A673 (cell line): ENCODE measurements at regions not wholly inside any gene's neighbourhood (a gene's known extent, or its start where the extent isn't known, plus 50 kb on each side); places are given as distances from the start of the nearest gene placed in this dataset.

Experiments
- EZH2 ChIP-seq: fragments of 200-600 bp; sonication (generic); IDR thresholded peaks from 2 replicates; pipeline ENCODE4 v1.6.1; 2017; ENCODE audit warnings: borderline replicate concordance, low read depth, mild to moderate bottlenecking, mixed read lengths, antibody characterized with exemption, low read length; ENCODE audit not compliant: poor library complexity, severe bottlenecking
- TF ChIP-seq, protein P1 (sequence below): fragments of 300-800, 200-600 bp; sonication (generic); conservative IDR thresholded peaks from 2 replicates; pipeline ENCODE4 v1.5.1; 2017; ENCODE audit warnings: low read depth, mild to moderate bottlenecking, antibody characterized with exemption, low read length, moderate library complexity, mixed read lengths

DNA sequence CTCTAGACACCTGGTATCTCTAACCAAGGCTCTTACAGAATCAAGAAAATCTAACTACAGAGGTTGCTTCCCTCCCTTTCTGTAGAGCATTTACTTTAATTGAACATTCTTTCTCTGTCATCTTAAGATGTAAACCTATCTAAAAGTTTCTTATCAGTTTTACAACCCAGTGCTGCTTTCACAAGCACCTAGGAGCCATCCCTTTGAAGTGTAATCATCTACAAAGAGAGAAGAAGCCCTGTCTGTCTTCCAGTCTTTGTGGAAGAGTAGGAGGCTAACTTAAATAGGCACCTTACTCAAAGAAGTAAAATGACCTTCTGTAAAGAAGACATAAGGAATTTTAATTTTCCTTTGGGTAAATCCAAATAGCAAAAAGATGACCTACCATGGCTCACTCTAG, 763.9 kb upstream of the LRFN5 start:
- TF ChIP-seq, protein P1, sequence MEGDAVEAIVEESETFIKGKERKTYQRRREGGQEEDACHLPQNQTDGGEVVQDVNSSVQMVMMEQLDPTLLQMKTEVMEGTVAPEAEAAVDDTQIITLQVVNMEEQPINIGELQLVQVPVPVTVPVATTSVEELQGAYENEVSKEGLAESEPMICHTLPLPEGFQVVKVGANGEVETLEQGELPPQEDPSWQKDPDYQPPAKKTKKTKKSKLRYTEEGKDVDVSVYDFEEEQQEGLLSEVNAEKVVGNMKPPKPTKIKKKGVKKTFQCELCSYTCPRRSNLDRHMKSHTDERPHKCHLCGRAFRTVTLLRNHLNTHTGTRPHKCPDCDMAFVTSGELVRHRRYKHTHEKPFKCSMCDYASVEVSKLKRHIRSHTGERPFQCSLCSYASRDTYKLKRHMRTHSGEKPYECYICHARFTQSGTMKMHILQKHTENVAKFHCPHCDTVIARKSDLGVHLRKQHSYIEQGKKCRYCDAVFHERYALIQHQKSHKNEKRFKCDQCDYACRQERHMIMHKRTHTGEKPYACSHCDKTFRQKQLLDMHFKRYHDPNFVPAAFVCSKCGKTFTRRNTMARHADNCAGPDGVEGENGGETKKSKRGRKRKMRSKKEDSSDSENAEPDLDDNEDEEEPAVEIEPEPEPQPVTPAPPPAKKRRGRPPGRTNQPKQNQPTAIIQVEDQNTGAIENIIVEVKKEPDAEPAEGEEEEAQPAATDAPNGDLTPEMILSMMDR, result no peak
- no peak for TF ChIP-seq EZH2
